ENCODE measurements at regions not wholly inside any gene's neighbourhood (a gene's known extent, or its start where the extent isn't known, plus 50 kb on each side); places are given as distances from the start of the nearest gene placed in this dataset.

- DNase-seq: no peak
- Histone ChIP-seq H3K36me3 (no peaks in the 10 kb centered on the region), H3K9me3 (peaks cover 0 to 2% (median 0%) of the 10 kb centered on the region in 4 donors), H3K4me3 (no peak overlapping the region), H3K27ac (no peak overlapping the region), H3K4me1 (peaks cover 0 to 10% (median 6%) of the 10 kb centered on the region in 4 donors), H3K27me3 (no peaks in the 10 kb centered on the region)
- 21 to 61% methylated on average over 3 of the region's 3 CpGs for WGBS, 2 donors
- intact Hi-C loops (cut with DNase I): no loop called here
- TF ChIP-seq POLR2AphosphoS5 (IDR thresholded peaks at IDR 0.05) (no peak), POLR2A (IDR thresholded peaks at IDR 0.05) (no peak), CTCF (IDR thresholded peaks at IDR 0.05) (no peak), EP300 (IDR thresholded peaks at IDR 0.05) (no peak)
These were observed 283.6 kb upstream of the NMUR2 start for GRCh38 chr5:152688561-152689249.

- no peak overlapping the region for H3K27ac ChIP-seq
- no peaks in the 10 kb centered on the region for H3K27me3 ChIP-seq
- H3K4me1 ChIP-seq: peaks cover 0 to 10% (median 6%) of the 10 kb centered on the region in 4 donors
- H3K4me3 ChIP-seq: no peak overlapping the region
- H3K36me3 ChIP-seq: no peaks in the 10 kb centered on the region
- TF ChIP-seq POLR2AphosphoS5 (IDR thresholded peaks at IDR 0.05): no peak
- TF ChIP-seq POLR2A (IDR thresholded peaks at IDR 0.05): no peak
- no peak for TF ChIP-seq EP300 (IDR thresholded peaks at IDR 0.05)
- TF ChIP-seq CTCF (IDR thresholded peaks at IDR 0.05): no peak
- H3K9me3 ChIP-seq: peaks cover 0 to under 1% (median 0%) of the 10 kb centered on the region in 4 donors
- 75 to 77% methylated on average over 5 of the region's 5 CpGs for WGBS, 2 donors
- DNase-seq: no peak
- intact Hi-C loops (cut with DNase I): no loop called here
These were observed 284.2 kb upstream of the NMUR2 start for GRCh38 chr5:152689250-152689711.

- H3K4me1 ChIP-seq: peaks cover 0 to 1% (median under 1%) of the 10 kb centered on the region in 4 donors
- DNase-seq: no peak
- H3K9me3 ChIP-seq: no peaks in the 10 kb centered on the region
- no peak overlapping the region for H3K27ac ChIP-seq
- TF ChIP-seq CTCF (IDR thresholded peaks at IDR 0.05): no peak
- TF ChIP-seq POLR2AphosphoS5 (IDR thresholded peaks at IDR 0.05): no peak
- no peak for TF ChIP-seq EP300 (IDR thresholded peaks at IDR 0.05)
- no peak for TF ChIP-seq POLR2A (IDR thresholded peaks at IDR 0.05)
- intact Hi-C loops (cut with DNase I): no loop called here
- H3K36me3 ChIP-seq: no peaks in the 10 kb centered on the region
- 46 to 47% methylated on average over 2 of the region's 2 CpGs for WGBS, 2 donors
- no peak overlapping the region for H3K4me3 ChIP-seq
- H3K27me3 ChIP-seq: no peaks in the 10 kb centered on the region
These were observed 289.2 kb upstream of the NMUR2 start for GRCh38 chr5:152694231-152694630.

GRCh38 chr5:152701305-152701949 lies 296.3 kb upstream of the NMUR2 start:
- WGBS, 2 donors: 26 to 59% methylated on average over 2 of the region's 2 CpGs
- no peak for DNase-seq

More at GRCh38 chr5:152701305-152701949, 296.3 kb upstream of the NMUR2 start:
- Histone ChIP-seq H3K4me3 (no peak overlapping the region), H3K27me3 (no peaks in the 10 kb centered on the region), H3K27ac (no peak overlapping the region), H3K36me3 (no peaks in the 10 kb centered on the region), H3K9me3 (peaks cover 0 to 1% (median 0%) of the 10 kb centered on the region in 4 donors), H3K4me1 (no peaks in the 10 kb centered on the region)
- intact Hi-C loops (cut with DNase I): no loop called here
- TF ChIP-seq CTCF (IDR thresholded peaks at IDR 0.05) (no peak), POLR2A (IDR thresholded peaks at IDR 0.05) (no peak), EP300 (IDR thresholded peaks at IDR 0.05) (no peak), POLR2AphosphoS5 (IDR thresholded peaks at IDR 0.05) (no peak)

All from sigmoid colon (tissue), 6 donors.